GM18508 (cell line): ENCODE measurements at regions not wholly inside any gene's neighbourhood (a gene's known extent, or its start where the extent isn't known, plus 50 kb on each side); places are given as distances from the start of the nearest gene placed in this dataset.
"Not testable (repeated sequence)": the region's sequence is repeated elsewhere in the genome, so short reads cannot be mapped to it uniquely, and the experiment has no call there.

Experiments
- ATAC-seq: cut with Tn5 transposase; IDR thresholded peaks from one replicate; pipeline ENCODE4 v1.9.1; 2021; ENCODE audit warnings: moderate number of reproducible peaks; ENCODE audit not compliant: insufficient read depth, unreplicated experiment

DNA sequence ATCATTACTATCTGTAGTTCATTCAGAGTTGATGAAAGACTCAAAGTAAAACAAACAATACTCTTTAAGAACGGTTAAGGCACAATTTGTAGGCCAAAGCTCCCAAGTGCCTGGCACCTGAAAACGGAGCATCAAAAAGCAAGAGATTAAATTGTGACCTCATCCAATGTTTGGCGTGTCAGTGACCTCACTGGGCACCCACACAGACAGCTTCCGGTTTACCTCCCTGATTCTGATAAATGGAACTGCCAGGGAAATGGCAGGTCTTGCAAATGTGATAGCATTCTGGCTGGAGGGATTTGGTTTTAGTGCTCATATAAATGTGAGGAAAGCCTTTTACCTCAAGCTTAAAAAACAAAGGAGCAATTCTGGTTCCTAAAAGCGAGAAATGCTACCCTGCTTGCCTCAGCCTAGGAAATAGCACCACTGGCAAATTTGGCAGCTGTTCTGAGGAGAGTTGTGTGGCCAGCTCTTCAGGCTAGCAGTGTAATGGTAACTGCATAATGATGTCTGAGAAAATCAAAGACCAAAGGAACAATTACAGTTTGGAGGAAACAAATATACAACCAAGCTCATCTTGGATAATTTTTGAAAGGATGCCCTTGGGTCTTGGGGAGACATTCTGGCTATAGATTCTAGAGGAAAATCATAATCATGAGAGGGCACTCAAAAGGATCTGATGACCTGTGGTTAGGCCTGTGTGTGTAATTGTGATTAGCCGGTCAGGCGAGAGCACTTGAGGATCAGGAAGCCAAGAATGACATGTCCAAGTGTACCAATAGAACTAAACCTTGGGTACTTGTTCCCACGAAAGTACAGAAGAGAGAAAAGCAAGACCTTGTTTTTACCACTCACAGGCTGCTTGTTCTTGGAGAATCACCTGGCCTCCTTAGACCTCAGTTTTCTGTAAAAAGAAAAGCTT lies 174.3 kb downstream of the TFAP2B start:
- ATAC-seq, result no peak

DNA sequence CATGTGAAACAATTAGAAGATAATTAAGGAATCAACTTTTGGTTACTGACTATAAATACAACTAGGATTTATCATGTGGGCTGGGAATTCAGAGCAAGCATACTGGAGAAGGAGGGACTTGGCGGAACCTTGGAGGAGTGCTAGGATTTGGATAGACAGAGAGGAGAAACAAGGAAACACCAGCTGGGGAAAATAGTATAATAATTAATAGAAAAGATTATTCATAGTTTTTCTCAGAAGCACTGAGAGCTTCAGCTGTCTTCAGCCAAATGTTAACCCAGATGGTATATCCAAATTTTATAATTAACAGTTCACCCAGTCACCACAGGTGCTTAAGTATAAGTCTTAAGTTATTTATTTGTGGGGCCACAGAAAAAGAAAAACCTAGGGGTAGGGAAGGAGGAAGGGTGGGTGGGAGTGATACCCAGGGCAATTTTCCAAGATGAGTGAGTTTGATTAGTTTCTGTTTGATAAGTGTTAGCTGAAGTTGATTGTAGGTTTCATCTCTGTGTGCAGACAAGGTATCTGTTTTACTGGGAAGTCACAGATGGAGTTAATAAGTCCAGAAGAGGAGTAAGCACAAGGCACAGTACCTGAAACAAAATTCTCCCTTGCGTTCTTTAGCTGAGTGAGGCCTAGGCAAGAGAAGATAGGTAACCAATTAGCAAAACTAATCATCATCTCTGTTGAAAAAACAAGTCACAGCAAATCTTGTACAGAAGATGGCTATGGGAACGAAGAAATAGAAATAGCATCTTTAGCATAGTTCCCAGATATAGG lies 175.5 kb downstream of the TFAP2B start:
- ATAC-seq, result peak; percentile 39

DNA sequence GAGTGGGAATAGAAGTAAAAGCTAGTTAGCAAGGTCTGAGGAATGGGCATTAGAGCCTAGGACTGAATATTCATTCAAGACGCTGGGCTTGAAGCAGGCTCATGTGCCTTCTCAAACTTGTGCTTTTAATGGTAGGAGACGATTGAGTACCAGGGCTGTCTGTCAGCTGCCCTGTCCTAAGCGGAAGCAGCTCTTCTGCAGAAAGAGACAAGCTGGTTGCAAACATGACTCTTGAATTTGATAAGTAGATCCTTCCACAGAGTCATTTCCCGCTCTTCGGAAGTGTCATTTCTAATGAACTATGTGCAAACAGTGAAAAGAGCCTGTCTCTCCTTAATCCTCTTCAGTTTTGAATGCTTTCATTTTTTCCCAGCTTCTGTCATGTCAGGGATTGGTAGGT lies 176.4 kb downstream of the TFAP2B start:
- no peak for ATAC-seq

DNA sequence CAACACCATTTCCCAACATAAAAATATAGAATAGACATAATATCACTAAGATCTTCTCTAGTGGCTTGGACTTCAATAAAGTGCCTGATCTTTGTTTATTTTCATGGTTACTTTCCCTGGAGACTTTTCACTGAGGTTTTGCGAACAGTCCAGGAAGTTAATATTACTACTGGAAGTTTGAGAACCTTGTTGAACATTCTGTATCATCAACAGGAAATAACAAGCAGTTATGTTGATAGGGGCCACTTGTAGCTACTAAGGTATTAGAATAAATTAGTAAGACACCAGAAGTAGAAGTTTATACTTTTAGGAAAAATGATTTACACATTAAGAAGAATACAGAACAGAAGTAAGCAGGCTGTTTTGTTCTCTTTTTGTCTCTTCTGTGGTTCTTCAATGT lies 180.2 kb downstream of the TFAP2B start:
- ATAC-seq, result no peak

DNA sequence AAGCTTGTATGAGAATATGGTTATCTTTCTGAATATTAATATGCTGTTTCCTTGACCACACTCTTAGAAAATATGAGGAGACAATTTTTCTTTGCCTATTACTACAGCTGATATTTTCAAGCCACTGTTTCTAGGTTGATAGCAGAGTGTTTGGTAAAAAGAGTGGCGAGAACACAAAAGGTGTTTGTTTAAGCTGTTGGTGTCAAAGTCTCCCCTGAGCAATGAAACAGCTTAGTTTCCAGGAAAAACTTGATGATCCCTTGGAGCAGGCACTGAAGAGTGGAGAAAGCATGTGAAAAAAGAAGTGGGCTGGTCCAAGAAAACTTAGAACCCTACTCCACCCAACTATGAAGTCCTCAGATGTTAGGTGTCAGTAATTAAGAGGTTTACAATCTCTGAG lies 182.7 kb downstream of the TFAP2B start:
- no peak for ATAC-seq

DNA sequence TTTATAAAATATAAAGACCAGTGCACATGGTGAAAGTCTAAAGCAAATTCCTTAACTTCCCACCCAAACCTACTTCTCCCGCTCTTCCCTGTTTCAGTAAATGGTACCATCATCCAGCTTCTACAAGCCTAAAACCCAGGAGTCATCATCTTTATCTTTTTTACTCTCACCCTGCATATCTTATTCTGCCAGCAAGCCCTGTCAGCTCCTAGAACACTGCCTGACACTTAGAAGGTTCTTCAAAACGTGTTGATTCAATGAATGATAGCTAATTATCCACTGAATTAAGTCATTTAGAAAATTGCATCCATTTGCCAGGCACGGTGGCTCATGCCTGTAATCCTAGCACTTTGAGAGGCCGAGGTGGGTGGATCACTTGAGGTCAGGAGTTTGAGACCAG lies 185.7 kb downstream of the TFAP2B start:
- no peak for ATAC-seq

DNA sequence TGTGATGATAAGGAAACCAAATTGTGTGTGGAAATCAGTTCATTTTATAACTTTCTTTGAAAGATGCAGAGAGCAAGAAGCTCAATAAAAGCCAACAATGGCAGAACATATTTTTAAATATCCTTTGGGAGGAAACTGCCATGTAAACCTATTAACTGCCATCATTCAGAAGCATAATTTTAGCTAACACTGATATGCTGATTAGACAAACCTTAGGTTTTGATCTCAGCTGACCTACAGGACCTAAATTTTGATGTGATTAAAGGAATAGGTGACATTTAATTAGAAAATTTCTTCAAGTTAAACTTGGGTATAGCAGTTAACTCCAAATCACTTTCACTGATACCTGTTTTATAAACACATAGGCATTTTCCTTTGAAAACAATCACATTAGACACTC lies 187.1 kb downstream of the TFAP2B start:
- ATAC-seq, result no peak

DNA sequence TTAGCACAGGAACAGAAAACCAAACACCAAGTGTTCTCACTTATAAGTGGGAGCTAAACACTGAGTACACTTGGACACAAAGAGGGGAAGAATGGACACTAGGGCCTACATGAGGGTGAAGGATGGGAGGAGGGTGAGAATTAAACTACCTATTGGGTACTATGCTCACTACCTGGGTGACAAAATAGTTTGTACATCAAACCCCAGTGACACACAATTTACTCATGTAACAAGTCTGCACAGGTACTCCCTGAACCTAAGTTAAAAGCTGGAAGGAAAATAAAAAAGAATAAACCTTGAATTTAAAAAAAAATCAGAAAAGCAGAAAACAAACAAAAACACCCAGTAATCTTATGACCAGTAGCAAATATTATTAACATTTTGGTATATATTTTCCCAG lies 188.6 kb downstream of the TFAP2B start:
- no peak for ATAC-seq

DNA sequence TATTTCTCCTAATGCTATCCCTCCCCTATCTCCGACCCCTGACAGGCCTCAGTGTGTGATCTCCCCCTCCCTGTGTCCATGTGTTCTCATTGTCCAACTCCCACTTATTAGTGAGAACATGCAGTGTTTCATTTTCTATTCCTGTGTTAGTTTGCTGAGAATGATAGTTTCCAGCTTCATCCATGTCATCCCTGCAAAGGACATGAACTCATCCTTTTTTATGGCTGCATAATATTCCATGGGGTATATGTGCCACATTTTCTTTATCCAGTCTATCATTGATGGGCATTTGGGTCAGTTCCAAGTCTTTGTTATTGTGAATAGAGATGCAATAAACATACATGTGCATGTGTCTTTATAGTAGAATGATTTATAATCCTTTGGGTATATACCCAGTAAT lies 190.0 kb downstream of the TFAP2B start:
- ATAC-seq, result not testable (repeated sequence)

DNA sequence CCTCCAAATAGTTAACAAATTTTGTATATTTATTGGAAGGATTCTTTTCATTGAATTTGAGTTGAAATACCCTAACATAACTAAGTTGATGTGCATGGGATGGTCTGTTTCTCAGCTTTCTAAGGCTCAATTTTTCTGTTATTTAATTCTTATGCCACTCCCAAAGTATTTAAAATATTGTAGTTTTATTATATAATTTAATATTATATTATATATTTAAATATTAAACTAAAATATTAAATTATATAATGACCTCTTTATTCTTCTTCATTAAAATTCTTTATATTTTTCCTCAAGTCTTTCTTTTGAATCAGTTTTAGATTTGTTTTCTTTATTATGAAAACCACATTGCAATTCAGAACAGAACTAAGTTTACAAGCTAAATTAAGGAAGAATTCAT lies 194.7 kb downstream of the TFAP2B start:
- ATAC-seq, result no peak

DNA sequence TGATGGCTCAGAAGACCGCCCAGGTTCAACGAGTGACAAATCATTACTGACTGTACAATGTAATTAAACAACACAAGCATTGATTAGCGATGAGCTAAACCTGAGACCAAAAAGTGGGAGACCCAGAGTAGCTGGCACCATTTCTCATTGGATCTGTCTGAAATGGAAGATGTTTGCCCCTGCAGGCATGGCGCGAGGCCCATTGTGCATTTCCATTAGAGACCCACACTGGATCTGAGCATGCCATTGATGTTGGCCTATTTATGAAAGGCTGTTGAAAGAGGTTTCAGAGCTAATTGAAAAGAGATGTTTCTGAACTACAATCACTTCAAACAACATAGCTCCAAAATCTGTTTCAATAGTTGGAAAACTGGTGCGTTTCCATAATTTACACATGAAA lies 196.7 kb downstream of the TFAP2B start:
- ATAC-seq, result no peak

DNA sequence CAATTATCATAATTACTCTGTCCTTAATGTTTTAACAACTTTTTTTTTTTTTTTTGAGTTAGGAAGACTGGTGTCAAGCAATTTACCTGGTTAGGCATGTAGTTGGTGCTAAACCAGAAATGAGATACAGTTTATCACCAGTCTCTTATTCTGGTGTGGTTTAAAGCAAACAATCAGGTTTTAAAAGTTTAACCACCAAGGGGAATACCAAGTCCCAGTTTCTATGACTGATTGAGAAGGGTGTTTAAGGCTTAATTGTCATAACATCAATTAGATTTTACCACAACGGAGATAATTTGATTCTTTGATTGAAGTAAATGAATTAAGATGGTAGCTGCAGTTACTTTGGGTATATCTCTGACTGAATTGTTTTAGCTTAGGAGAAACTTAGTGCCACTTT lies 197.8 kb downstream of the TFAP2B start:
- no peak for ATAC-seq

DNA sequence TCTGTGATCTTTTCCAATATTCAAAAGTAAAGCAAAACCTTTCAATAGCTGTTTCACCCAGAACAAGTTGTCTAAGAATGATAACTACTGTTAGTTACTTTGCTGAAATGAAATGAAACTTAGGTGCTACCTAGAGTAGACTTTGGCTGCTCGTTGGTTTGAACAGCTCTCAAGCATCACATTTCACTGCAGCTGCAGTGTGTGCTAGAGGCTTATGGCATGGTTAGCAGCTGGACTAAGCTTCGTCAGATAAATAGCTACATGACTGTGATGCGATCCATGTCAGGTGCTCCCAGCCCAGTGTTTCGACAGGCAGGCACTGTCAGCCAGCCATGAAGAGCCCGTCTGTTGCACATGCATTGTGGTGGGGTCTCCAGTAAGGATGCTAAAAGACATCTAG lies 201.1 kb downstream of the TFAP2B start:
- no peak for ATAC-seq

DNA sequence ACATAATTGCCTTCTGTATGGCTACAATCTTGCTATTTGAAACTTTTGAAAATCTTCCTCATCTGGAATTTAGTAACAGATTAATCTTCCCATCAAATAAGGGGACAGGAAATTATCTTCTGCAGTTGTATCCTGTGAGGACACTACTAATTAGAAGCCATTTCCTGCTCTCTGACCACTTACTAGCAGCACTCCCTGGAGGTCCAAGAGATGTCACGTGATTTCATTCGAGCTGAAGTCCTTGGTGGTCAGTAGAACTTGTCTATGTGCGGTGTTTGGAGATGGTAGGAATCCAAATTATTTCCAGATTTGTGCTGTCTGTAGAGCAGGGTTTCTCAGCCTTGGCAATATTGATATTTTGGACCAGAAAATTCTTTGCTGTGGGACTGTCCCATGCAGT lies 202.5 kb downstream of the TFAP2B start:
- ATAC-seq, result no peak

DNA sequence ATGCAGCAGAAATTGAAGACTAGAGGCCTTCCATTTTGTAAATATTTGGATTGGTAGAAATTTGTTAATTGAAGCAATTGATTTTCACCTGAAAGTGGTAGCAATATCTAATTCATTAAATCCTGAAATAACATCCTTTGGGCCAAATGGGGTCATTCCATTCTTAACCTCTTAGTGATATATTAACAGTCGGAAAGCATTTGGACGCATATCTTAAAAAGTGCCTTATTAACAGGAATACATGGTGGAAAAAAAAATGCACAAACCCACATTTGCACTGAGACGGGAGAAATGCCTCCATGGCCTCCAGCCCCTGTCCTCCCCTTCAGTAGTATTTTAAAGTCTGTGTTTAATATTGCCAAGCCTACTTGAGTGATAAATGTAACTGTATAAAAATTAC lies 205.5 kb downstream of the TFAP2B start:
- ATAC-seq, result no peak

DNA sequence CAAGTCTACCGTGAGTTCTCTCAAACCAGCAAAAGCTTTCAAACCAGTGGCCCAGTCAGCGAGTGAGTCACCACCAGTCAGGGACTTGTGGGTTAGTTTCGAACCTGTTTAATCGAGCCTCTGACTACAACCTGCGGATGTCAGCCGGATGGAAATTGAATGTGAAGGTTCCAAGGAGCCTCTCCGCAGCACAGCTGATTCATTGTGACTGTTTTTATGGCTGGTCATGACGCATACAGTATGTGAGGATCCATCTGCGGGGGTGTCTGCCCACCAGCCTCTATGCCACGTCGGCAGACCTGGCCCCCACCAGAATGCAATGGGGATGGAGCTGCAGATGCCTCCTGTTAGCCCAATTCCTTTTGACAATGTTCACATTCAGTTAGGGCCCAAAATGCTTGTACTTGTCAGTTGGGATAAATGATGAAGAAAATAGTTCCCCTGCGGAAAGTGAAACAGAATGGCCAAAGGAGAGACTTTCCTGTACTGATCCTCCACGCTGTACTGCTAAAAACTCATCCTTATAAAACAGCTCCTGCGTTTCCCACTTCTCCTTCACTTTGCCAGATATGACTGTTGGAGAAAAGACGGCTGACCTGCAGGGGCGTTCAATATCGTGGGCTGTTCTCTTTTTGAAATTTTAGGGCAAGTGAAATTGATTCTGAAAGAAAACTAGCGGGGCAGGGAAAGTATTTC lies 206.6 kb downstream of the TFAP2B start:
- ATAC-seq, result no peak

DNA sequence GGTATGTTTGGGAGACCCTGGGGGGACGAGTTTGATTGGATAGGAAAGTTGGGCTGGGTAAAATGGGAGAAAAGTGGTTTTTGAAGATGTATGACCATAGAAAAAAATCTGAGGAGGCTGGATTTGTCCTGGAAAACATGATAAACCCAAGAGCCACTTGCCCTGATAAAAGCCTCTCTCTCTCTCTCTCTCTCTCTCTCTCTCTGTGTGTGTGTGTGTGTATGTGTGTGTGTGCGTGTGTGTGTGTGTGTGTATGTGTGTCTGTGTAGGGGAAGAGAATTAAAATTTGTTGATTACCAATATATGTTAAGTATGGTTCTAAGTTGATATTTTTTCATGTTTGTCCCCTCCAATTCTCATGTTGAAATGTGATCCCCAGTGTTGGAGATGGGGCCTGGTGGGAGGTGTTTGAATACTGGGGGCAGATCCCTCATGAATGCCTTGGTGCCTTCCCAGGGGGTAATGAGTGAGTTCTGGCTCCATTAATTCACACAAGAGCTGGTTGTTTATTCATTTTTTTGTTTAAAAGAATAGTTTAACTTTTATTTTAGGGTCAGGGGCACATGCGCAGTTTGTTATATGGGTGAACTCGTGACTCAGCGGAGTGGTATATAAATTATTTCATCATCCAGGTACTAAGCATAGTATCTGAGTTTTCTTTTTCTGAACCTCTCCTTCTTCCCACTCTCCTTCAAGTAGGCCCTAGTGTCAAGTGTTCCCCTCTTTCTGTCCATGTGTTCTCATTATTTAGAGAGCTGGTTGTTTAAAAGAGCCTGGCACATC lies 208.8 kb downstream of the TFAP2B start:
- ATAC-seq, result no peak

DNA sequence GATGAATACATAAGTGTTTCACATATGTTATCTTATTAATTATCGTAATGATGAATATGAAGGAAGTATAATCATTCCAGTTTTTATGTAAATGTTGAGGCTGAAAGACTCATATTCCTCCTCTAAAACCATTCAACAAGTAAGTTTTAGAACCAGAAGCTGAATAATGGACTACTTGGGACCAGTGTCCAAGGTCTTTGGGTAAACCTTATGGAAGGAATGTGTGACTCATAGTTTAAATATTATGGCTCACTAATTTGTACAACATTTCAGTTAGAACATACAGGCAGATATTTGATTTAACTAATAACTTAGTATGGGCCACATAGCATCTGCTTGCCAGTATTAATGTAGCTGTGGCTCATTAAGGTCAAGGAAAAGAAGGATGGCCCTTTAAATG lies 209.6 kb downstream of the TFAP2B start:
- no peak for ATAC-seq

DNA sequence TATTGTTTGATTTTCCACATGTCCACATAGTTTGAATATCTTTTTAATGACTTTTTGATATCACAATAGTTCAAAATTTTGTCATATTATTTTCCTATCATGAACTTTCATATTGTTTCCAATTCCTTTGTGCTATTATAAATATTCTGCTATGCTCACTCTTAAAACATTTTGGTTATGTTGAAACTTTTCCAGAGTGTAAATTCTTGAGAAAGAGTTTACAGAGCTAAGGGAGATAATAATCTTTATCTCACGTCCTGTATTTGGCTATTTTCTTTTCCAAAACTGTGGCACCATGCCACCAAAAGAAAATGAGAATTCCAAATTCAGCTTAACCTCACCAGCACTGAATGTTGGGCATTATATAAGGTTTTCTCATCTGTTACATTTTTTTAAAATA lies 210.9 kb downstream of the TFAP2B start:
- ATAC-seq, result no peak

DNA sequence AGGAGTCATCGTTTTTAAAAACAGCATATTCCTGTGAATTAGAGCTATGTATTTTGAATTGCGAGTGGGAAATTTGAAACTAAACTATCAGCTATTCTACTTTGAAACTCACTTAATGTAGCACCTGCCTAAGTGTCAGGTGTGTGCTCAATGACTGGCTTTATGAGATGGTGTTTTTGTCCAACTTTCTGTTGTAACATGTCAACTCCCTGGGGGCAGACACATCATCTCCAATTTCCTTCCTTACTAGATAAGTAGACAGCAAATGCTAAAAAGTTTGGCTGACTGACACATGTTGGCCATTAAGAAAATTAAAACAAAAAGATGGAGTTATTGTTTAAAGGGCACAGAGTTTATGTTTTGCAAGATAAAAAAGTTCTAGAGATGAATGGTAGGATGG lies 226.9 kb downstream of the TFAP2B start:
- no peak for ATAC-seq
